ENCODE measurements at regions not wholly inside any gene's neighbourhood (a gene's known extent, or its start where the extent isn't known, plus 50 kb on each side); places are given as distances from the start of the nearest gene placed in this dataset.

DNA sequence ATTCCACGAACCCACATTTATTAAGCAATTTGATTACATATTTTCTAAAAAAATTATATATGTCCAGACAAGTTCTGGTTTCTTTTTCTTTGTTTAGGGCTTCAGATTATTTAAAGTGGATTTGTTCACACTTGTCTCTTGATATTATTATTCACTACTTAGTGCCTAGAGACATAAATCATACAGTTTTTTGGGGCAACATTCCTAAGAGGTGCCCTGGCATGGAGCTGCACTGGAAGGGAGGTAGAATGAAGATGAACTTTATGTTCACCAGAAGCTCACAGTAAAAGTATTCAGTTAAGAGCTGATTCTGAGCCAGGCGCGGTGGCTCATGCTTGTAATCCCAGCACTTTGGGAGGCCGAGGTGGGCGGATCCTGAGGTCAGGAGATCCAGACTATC, 762.7 kb upstream of the TMEFF2 start:
- TF ChIP-seq, protein P1, sequence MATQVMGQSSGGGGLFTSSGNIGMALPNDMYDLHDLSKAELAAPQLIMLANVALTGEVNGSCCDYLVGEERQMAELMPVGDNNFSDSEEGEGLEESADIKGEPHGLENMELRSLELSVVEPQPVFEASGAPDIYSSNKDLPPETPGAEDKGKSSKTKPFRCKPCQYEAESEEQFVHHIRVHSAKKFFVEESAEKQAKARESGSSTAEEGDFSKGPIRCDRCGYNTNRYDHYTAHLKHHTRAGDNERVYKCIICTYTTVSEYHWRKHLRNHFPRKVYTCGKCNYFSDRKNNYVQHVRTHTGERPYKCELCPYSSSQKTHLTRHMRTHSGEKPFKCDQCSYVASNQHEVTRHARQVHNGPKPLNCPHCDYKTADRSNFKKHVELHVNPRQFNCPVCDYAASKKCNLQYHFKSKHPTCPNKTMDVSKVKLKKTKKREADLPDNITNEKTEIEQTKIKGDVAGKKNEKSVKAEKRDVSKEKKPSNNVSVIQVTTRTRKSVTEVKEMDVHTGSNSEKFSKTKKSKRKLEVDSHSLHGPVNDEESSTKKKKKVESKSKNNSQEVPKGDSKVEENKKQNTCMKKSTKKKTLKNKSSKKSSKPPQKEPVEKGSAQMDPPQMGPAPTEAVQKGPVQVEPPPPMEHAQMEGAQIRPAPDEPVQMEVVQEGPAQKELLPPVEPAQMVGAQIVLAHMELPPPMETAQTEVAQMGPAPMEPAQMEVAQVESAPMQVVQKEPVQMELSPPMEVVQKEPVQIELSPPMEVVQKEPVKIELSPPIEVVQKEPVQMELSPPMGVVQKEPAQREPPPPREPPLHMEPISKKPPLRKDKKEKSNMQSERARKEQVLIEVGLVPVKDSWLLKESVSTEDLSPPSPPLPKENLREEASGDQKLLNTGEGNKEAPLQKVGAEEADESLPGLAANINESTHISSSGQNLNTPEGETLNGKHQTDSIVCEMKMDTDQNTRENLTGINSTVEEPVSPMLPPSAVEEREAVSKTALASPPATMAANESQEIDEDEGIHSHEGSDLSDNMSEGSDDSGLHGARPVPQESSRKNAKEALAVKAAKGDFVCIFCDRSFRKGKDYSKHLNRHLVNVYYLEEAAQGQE (tag by site-specific recombination; IDR thresholded peaks at IDR 0.05) = no peak
- TF ChIP-seq, protein P2, sequence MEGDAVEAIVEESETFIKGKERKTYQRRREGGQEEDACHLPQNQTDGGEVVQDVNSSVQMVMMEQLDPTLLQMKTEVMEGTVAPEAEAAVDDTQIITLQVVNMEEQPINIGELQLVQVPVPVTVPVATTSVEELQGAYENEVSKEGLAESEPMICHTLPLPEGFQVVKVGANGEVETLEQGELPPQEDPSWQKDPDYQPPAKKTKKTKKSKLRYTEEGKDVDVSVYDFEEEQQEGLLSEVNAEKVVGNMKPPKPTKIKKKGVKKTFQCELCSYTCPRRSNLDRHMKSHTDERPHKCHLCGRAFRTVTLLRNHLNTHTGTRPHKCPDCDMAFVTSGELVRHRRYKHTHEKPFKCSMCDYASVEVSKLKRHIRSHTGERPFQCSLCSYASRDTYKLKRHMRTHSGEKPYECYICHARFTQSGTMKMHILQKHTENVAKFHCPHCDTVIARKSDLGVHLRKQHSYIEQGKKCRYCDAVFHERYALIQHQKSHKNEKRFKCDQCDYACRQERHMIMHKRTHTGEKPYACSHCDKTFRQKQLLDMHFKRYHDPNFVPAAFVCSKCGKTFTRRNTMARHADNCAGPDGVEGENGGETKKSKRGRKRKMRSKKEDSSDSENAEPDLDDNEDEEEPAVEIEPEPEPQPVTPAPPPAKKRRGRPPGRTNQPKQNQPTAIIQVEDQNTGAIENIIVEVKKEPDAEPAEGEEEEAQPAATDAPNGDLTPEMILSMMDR (tag by site-specific recombination; IDR thresholded peaks at IDR 0.05) = no peak
- TF ChIP-seq YY1 (tag by site-specific recombination; IDR thresholded peaks at IDR 0.05) = no peak
- TF ChIP-seq, protein P3, sequence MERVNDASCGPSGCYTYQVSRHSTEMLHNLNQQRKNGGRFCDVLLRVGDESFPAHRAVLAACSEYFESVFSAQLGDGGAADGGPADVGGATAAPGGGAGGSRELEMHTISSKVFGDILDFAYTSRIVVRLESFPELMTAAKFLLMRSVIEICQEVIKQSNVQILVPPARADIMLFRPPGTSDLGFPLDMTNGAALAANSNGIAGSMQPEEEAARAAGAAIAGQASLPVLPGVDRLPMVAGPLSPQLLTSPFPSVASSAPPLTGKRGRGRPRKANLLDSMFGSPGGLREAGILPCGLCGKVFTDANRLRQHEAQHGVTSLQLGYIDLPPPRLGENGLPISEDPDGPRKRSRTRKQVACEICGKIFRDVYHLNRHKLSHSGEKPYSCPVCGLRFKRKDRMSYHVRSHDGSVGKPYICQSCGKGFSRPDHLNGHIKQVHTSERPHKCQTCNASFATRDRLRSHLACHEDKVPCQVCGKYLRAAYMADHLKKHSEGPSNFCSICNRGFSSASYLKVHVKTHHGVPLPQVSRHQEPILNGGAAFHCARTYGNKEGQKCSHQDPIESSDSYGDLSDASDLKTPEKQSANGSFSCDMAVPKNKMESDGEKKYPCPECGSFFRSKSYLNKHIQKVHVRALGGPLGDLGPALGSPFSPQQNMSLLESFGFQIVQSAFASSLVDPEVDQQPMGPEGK (tag by site-specific recombination; IDR thresholded peaks at IDR 0.05) = no peak
- no peak for TF ChIP-seq ZNF274 (IDR thresholded peaks at IDR 0.05; ENCODE audit: low read length)
- no peak for TF ChIP-seq ZNF274 (tag by site-specific recombination; IDR thresholded peaks at IDR 0.05; ENCODE audit: borderline replicate concordance)
- TF ChIP-seq TCF7L2 (IDR thresholded peaks at IDR 0.05; ENCODE audit: borderline replicate concordance, low read depth, low read length) = no peak
- no peak for TF ChIP-seq ZFHX2 (tag by site-specific recombination; conservative IDR thresholded peaks at IDR 0.05)
- TF ChIP-seq ZNF324 (tag by site-specific recombination; IDR thresholded peaks at IDR 0.05) = no peak
